ENCODE measurements at regions not wholly inside any gene's neighbourhood (a gene's known extent, or its start where the extent isn't known, plus 50 kb on each side); places are given as distances from the start of the nearest gene placed in this dataset.

GRCh38 chr16:49097964-49098363 lies 183.7 kb downstream of the CBLN1 start:
- CTCF ChIA-PET = interaction anchor here (1.0 kb wide), 1 partner anchor 14 kb away, joined by 3 read pairs; no protein-coding TSS in a partner anchor
- Mint-ChIP-seq H3K27ac (no peak overlapping the region), H3K27me3 (peaks cover 0 to 2% of the 10 kb centered on the region in 2 donors), H3K9me3 (peaks cover 0 to 12% (median 3%) of the 10 kb centered on the region in 5 donors), H3K4me1 (no peaks in the 10 kb centered on the region), H3K36me3 (no peaks in the 10 kb centered on the region), H3K4me3 (no peak overlapping the region)
- POLR2A ChIA-PET = no interaction called here
- Histone ChIP-seq H3K4me3 (ENCODE audit: low read length) (no peak overlapping the region), H3K27ac (ENCODE audit: low read depth, low read length) (no peak overlapping the region), H3K4me1 (ENCODE audit: insufficient read depth, low read length) (no peaks in the 10 kb centered on the region), H3K36me3 (ENCODE audit: insufficient read depth, low read length) (no peaks in the 10 kb centered on the region), H3K9me3 (ENCODE audit: low read length) (no peaks in the 10 kb centered on the region), H3K27me3 (ENCODE audit: insufficient read depth, low read length, poor library complexity, severe bottlenecking) (no peaks in the 10 kb centered on the region)
- DNase-seq = no peak

- Histone ChIP-seq H3K36me3 (ENCODE audit: insufficient read depth, low read length) (no peaks in the 10 kb centered on the region), H3K9me3 (ENCODE audit: low read length) (no peaks in the 10 kb centered on the region), H3K27ac (ENCODE audit: low read depth, low read length) (no peak overlapping the region), H3K27me3 (ENCODE audit: insufficient read depth, low read length, poor library complexity, severe bottlenecking) (no peaks in the 10 kb centered on the region), H3K4me3 (ENCODE audit: low read length) (no peak overlapping the region), H3K4me1 (ENCODE audit: insufficient read depth, low read length) (no peaks in the 10 kb centered on the region)
- Mint-ChIP-seq H3K27me3 (peaks cover 0 to 2% of the 10 kb centered on the region in 2 donors), H3K27ac (no peak overlapping the region), H3K36me3 (no peaks in the 10 kb centered on the region), H3K9me3 (peaks cover 0 to 8% (median 5%) of the 10 kb centered on the region in 5 donors), H3K4me1 (no peaks in the 10 kb centered on the region), H3K4me3 (no peak overlapping the region)
- no peak for DNase-seq
- ChIA-PET CTCF (no interaction called here), POLR2A (no interaction called here)
These were observed 185.3 kb downstream of the CBLN1 start for GRCh38 chr16:49096176-49096945.

GRCh38 chr16:49095539-49095938 lies 186.1 kb downstream of the CBLN1 start:
- Histone ChIP-seq H3K9me3 (ENCODE audit: low read length) (no peaks in the 10 kb centered on the region), H3K4me1 (ENCODE audit: insufficient read depth, low read length) (no peaks in the 10 kb centered on the region), H3K36me3 (ENCODE audit: insufficient read depth, low read length) (no peaks in the 10 kb centered on the region), H3K27me3 (ENCODE audit: insufficient read depth, low read length, poor library complexity, severe bottlenecking) (no peaks in the 10 kb centered on the region), H3K27ac (ENCODE audit: low read depth, low read length) (no peak overlapping the region), H3K4me3 (ENCODE audit: low read length) (no peak overlapping the region)
- Mint-ChIP-seq H3K27ac (no peak overlapping the region), H3K9me3 (peaks cover 0 to 7% (median 3%) of the 10 kb centered on the region in 5 donors), H3K27me3 (no peaks in the 10 kb centered on the region), H3K36me3 (no peaks in the 10 kb centered on the region), H3K4me3 (no peak overlapping the region), H3K4me1 (no peaks in the 10 kb centered on the region)
- DNase-seq = no peak
- ChIA-PET CTCF (no interaction called here), POLR2A (no interaction called here)

DNA sequence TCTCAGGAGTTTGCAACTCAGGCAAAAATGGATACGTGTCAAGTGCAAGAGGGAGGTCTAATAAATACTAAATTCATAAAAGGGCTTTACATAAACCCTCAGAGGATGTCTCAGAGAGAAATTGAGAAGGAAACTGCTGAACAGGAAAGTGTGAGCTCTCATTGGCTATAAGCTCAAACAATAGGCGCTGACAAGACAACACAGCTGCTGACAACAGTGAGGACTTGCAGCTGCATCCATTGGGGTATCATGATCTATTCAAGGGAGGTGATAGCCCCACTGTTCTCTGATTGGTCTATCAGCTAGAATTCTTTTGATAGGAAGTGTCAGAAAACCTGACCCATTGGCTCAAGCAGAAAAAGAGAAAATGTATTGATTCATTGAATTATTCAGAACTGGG lies 187.2 kb downstream of the CBLN1 start:
- ChIA-PET POLR2A (no interaction called here), CTCF (no interaction called here)
- H3K36me3 Mint-ChIP-seq = no peaks in the 10 kb centered on the region
- no peak overlapping the region for H3K27ac Mint-ChIP-seq
- Histone ChIP-seq H3K4me1 (ENCODE audit: insufficient read depth, low read length) (no peaks in the 10 kb centered on the region), H3K9me3 (ENCODE audit: low read length) (no peaks in the 10 kb centered on the region), H3K27me3 (ENCODE audit: insufficient read depth, low read length, poor library complexity, severe bottlenecking) (no peaks in the 10 kb centered on the region), H3K4me3 (ENCODE audit: low read length) (no peak overlapping the region), H3K36me3 (ENCODE audit: insufficient read depth, low read length) (no peaks in the 10 kb centered on the region), H3K27ac (ENCODE audit: low read depth, low read length) (no peak overlapping the region)
- H3K9me3 Mint-ChIP-seq = peaks cover 0 to 7% (median 3%) of the 10 kb centered on the region in 5 donors
- no peak for DNase-seq
- H3K4me1 Mint-ChIP-seq = no peaks in the 10 kb centered on the region
- no peaks in the 10 kb centered on the region for H3K27me3 Mint-ChIP-seq
- H3K4me3 Mint-ChIP-seq = no peak overlapping the region

- POLR2A ChIA-PET = no interaction called here
- Mint-ChIP-seq H3K4me1 (no peaks in the 10 kb centered on the region), H3K27ac (no peak overlapping the region), H3K27me3 (peaks cover 0 to 2% of the 10 kb centered on the region in 2 donors), H3K4me3 (no peak overlapping the region), H3K9me3 (peaks cover 0 to 7% (median 3%) of the 10 kb centered on the region in 5 donors), H3K36me3 (no peaks in the 10 kb centered on the region)
- no peak for DNase-seq
- CTCF ChIA-PET = no interaction called here
- Histone ChIP-seq H3K36me3 (ENCODE audit: insufficient read depth, low read length) (no peaks in the 10 kb centered on the region), H3K27me3 (ENCODE audit: insufficient read depth, low read length, poor library complexity, severe bottlenecking) (no peaks in the 10 kb centered on the region), H3K4me3 (ENCODE audit: low read length) (no peak overlapping the region), H3K4me1 (ENCODE audit: insufficient read depth, low read length) (no peaks in the 10 kb centered on the region), H3K9me3 (ENCODE audit: low read length) (no peaks in the 10 kb centered on the region), H3K27ac (ENCODE audit: low read depth, low read length) (no peak overlapping the region)
These were observed 187.7 kb downstream of the CBLN1 start for GRCh38 chr16:49093939-49094338.

DNA sequence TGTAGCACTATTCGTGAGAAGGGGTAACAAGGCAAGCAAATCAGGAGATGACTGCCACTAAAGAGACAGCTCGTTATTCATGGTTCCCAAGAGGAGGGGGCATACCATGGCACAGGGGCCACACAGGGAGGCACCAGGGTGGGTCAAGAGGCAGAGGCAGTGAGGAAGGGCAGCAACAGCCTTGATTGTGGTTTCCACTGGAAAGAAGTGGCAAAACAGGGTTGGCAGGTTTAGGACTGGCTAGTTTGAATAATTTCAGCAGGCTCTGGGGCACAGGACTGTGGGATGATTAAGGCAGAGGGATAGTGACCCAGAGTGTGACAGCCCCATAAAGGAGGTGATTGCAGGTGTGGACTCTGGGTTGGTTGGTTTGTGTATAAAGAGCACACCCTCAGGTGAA lies 188.9 kb downstream of the CBLN1 start:
- no peaks in the 10 kb centered on the region for H3K4me1 Mint-ChIP-seq
- no peak overlapping the region for H3K27ac ChIP-seq (ENCODE audit: low read depth, low read length)
- no peak overlapping the region for H3K4me3 Mint-ChIP-seq
- no peak for DNase-seq
- no peaks in the 10 kb centered on the region for H3K27me3 ChIP-seq (ENCODE audit: insufficient read depth, low read length, poor library complexity, severe bottlenecking)
- H3K27ac Mint-ChIP-seq = no peak overlapping the region
- H3K9me3 ChIP-seq (ENCODE audit: low read length) = no peaks in the 10 kb centered on the region
- H3K36me3 ChIP-seq (ENCODE audit: insufficient read depth, low read length) = no peaks in the 10 kb centered on the region
- H3K27me3 Mint-ChIP-seq = peaks cover 0 to 2% of the 10 kb centered on the region in 2 donors
- ChIA-PET CTCF (no interaction called here), POLR2A (no interaction called here)
- no peak overlapping the region for H3K4me3 ChIP-seq (ENCODE audit: low read length)
- H3K36me3 Mint-ChIP-seq = no peaks in the 10 kb centered on the region
- H3K9me3 Mint-ChIP-seq = peaks cover 0 to 7% (median 4%) of the 10 kb centered on the region in 5 donors
- no peaks in the 10 kb centered on the region for H3K4me1 ChIP-seq (ENCODE audit: insufficient read depth, low read length)

DNA sequence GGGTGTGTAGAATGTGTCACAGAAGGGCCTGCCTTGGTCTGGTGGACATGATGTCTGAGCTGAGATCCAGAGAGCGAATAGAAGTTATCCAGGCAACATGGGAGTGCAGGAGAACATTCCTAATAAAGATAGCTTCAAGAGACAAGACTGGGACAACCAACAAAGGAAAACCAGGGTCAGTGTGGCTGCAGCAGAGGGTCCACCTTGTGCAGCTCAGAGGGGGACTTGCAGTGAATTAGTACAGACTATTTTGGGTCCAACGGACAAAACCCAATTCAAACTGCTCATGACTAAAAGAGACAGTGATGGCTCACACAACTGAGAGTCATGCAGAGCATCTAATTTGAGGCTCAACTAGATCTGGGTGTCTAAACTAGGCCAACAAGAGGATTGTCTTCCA lies 192.1 kb downstream of the CBLN1 start:
- H3K27ac Mint-ChIP-seq = no peak overlapping the region
- peaks cover 0 to 6% (median 0%) of the 10 kb centered on the region in 5 donors for H3K9me3 Mint-ChIP-seq
- no peak for DNase-seq
- no peak overlapping the region for H3K4me3 Mint-ChIP-seq
- H3K36me3 Mint-ChIP-seq = no peaks in the 10 kb centered on the region
- Histone ChIP-seq H3K36me3 (ENCODE audit: insufficient read depth, low read length) (no peaks in the 10 kb centered on the region), H3K4me1 (ENCODE audit: insufficient read depth, low read length) (no peaks in the 10 kb centered on the region), H3K27ac (ENCODE audit: low read depth, low read length) (no peak overlapping the region), H3K27me3 (ENCODE audit: insufficient read depth, low read length, poor library complexity, severe bottlenecking) (no peaks in the 10 kb centered on the region), H3K9me3 (ENCODE audit: low read length) (no peaks in the 10 kb centered on the region), H3K4me3 (ENCODE audit: low read length) (no peak overlapping the region)
- ChIA-PET POLR2A (no interaction called here), CTCF (no interaction called here)
- H3K27me3 Mint-ChIP-seq = peaks cover 0 to 2% of the 10 kb centered on the region in 2 donors
- no peaks in the 10 kb centered on the region for H3K4me1 Mint-ChIP-seq

DNA sequence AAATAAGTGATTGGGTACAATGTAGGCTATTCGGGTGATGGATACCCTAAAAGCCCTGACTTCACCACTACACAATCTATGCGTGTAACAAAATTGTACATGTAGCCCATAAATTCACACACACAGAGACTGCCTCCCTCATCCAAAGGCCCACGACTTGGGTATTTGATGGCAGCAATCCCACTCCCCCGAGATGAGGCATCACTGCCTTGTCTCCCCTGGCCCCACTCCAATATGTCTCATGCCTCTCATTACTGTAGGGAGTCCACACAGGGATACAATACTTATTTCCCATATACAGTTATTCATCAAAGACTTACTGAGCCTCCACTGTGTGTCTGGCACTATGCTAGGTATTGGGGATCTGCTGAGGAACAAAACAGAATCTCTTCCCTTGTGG lies 192.6 kb downstream of the CBLN1 start:
- no peaks in the 10 kb centered on the region for H3K4me1 ChIP-seq (ENCODE audit: insufficient read depth, low read length)
- Mint-ChIP-seq H3K27me3 (peaks cover 0 to 2% of the 10 kb centered on the region in 2 donors), H3K4me1 (no peaks in the 10 kb centered on the region), H3K36me3 (no peaks in the 10 kb centered on the region), H3K4me3 (no peak overlapping the region), H3K9me3 (peaks cover 0 to 6% (median 0%) of the 10 kb centered on the region in 5 donors), H3K27ac (no peak overlapping the region)
- H3K27me3 ChIP-seq (ENCODE audit: insufficient read depth, low read length, poor library complexity, severe bottlenecking) = no peaks in the 10 kb centered on the region
- ChIA-PET CTCF (no interaction called here), POLR2A (no interaction called here)
- H3K9me3 ChIP-seq (ENCODE audit: low read length) = no peaks in the 10 kb centered on the region
- no peak for DNase-seq
- H3K27ac ChIP-seq (ENCODE audit: low read depth, low read length) = no peak overlapping the region
- H3K36me3 ChIP-seq (ENCODE audit: insufficient read depth, low read length) = no peaks in the 10 kb centered on the region
- no peak overlapping the region for H3K4me3 ChIP-seq (ENCODE audit: low read length)

Data from CD8-positive, alpha-beta memory T cell (primary cell).